ENCODE measurements at regions not wholly inside any gene's neighbourhood (a gene's known extent, or its start where the extent isn't known, plus 50 kb on each side); places are given as distances from the start of the nearest gene placed in this dataset.
"Not testable (repeated sequence)": the region's sequence is repeated elsewhere in the genome, so short reads cannot be mapped to it uniquely, and the experiment has no call there.

DNA sequence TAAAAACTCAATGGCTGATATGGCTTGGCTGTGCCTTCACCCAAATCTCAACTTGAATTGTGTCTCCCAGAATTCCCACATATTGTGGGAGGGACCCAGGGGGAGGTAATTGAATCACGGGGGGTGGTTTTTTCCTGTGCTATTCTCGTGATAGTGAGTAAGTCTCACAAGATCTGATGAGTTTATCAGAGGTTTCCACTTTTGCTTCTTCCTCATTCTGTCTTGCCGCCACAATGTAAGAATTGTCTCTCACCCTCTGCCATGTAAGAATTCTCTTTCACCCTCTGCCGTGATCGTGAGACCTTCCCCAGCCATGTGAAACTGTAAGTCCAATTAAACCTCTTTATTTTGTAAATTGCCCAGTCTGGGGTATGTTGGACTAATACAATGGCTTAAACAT, 115.6 kb upstream of the MTPN start:
- H3K4me2 ChIP-seq (ENCODE audit: low read length); H3K4me3 ChIP-seq (ENCODE audit: low read length); H2BK120ac ChIP-seq (ENCODE audit: low read depth, low read length); H2BK5ac ChIP-seq (ENCODE audit: low read length); H3K27me3 ChIP-seq (ENCODE audit: insufficient read depth, low read length, poor library complexity); H4K5ac ChIP-seq (ENCODE audit: low read length); H2BK15ac ChIP-seq (replicated peaks; ENCODE audit: low read depth); DNase-seq; H4K8ac ChIP-seq (ENCODE audit: low read depth, low read length); H3K4me1 ChIP-seq (ENCODE audit: control insufficient read depth, low read depth, low read length); H3K79me2 ChIP-seq (ENCODE audit: control insufficient read depth, insufficient read depth, low read length); H3K18ac ChIP-seq (ENCODE audit: low read length); H3K36me3 ChIP-seq (ENCODE audit: control insufficient read depth, insufficient read depth, low read length); H3K27ac ChIP-seq (ENCODE audit: low read depth, low read length); H3K79me1 ChIP-seq (ENCODE audit: low read length); H3K23ac ChIP-seq (ENCODE audit: low read length); H2AK5ac ChIP-seq (ENCODE audit: low read length); H3K9ac ChIP-seq (ENCODE audit: low read length); H3K4ac ChIP-seq (ENCODE audit: low read depth, low read length); H3K56ac ChIP-seq (ENCODE audit: low read length): not testable (repeated sequence)
- WGBS (ENCODE audit: extremely low coverage, insufficient coverage, low lambda C conversion rate): no CpG with 5 or more reads among the region's 5 CpGs

DNA sequence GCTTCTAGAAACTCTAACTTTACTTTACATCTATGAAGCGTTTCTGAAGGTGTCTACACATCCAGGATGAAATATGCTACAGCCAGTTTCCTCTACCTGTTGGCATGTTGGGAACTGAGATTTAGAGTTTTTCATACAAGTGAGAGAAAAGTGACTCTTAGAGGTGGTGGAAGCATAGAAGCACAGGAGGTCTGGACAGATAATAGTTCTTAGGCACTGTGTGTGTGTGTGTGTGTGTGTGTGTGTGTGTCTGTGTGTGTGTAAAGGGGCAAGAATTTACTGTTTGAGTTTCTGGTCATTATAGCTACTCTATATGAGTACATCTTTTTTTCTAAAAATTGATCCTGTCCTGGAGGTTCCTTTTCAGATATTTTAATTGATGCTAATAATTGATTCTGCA, 110.7 kb upstream of the MTPN start:
- no peak overlapping the region for H4K5ac ChIP-seq (ENCODE audit: low read length)
- H3K4me2 ChIP-seq (ENCODE audit: low read length): no peak overlapping the region
- no peaks in the 10 kb centered on the region for H3K79me1 ChIP-seq (ENCODE audit: low read length)
- H2AK5ac ChIP-seq (ENCODE audit: low read length): no peak overlapping the region
- no peaks in the 10 kb centered on the region for H3K4me1 ChIP-seq (ENCODE audit: control insufficient read depth, low read depth, low read length)
- H3K27ac ChIP-seq (ENCODE audit: low read depth, low read length): no peak overlapping the region
- no peaks in the 10 kb centered on the region for H3K27me3 ChIP-seq (ENCODE audit: insufficient read depth, low read length, poor library complexity)
- no CpG with 5 or more reads among the region's 1 CpG for WGBS (ENCODE audit: extremely low coverage, insufficient coverage, low lambda C conversion rate)
- no peaks in the 10 kb centered on the region for H3K79me2 ChIP-seq (ENCODE audit: control insufficient read depth, insufficient read depth, low read length)
- no peak overlapping the region for H3K56ac ChIP-seq (ENCODE audit: low read length)
- H3K36me3 ChIP-seq (ENCODE audit: control insufficient read depth, insufficient read depth, low read length): no peaks in the 10 kb centered on the region
- no peak overlapping the region for H2BK15ac ChIP-seq (replicated peaks; ENCODE audit: low read depth)
- no peak overlapping the region for H3K18ac ChIP-seq (ENCODE audit: low read length)
- no peak overlapping the region for H3K4me3 ChIP-seq (ENCODE audit: low read length)
- H3K23ac ChIP-seq (ENCODE audit: low read length): no peak overlapping the region
- no peak overlapping the region for H3K4ac ChIP-seq (ENCODE audit: low read depth, low read length)
- no peak overlapping the region for H4K8ac ChIP-seq (ENCODE audit: low read depth, low read length)
- DNase-seq: no peak
- no peak overlapping the region for H3K9ac ChIP-seq (ENCODE audit: low read length)
- no peak overlapping the region for H2BK5ac ChIP-seq (ENCODE audit: low read length)
- no peak overlapping the region for H2BK120ac ChIP-seq (ENCODE audit: low read depth, low read length)

DNA sequence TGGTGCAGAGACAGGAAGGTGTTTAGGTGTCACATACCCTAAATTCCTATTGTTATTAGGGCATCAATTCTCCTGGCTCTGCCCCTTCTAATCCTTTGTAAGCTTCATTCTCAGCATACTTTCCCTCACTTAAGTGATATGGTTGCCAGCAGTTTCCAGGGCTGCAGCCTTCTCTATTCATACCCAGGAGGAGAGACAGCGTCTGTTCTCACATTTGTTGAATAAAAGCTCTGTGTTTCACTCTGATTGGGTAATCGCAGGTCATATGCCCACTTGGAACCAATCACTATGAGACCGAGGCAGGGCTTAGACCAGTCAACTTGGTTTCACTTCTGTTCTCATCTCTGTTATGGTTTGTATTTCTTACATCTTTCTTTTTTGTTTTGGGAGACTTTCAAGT, 109.6 kb upstream of the MTPN start:
- no peak overlapping the region for H2BK15ac ChIP-seq (replicated peaks; ENCODE audit: low read depth)
- no peak overlapping the region for H3K27ac ChIP-seq (ENCODE audit: low read depth, low read length)
- H2AK5ac ChIP-seq (ENCODE audit: low read length): no peak overlapping the region
- no peaks in the 10 kb centered on the region for H3K79me1 ChIP-seq (ENCODE audit: low read length)
- no peak overlapping the region for H3K56ac ChIP-seq (ENCODE audit: low read length)
- no peak overlapping the region for H3K4ac ChIP-seq (ENCODE audit: low read depth, low read length)
- no peak overlapping the region for H3K23ac ChIP-seq (ENCODE audit: low read length)
- H4K8ac ChIP-seq (ENCODE audit: low read depth, low read length): no peak overlapping the region
- H2BK120ac ChIP-seq (ENCODE audit: low read depth, low read length): no peak overlapping the region
- H3K4me1 ChIP-seq (ENCODE audit: control insufficient read depth, low read depth, low read length): no peaks in the 10 kb centered on the region
- no peaks in the 10 kb centered on the region for H3K79me2 ChIP-seq (ENCODE audit: control insufficient read depth, insufficient read depth, low read length)
- no peaks in the 10 kb centered on the region for H3K36me3 ChIP-seq (ENCODE audit: control insufficient read depth, insufficient read depth, low read length)
- peak; percentile 100 for DNase-seq
- H3K18ac ChIP-seq (ENCODE audit: low read length): no peak overlapping the region
- no CpG with 5 or more reads among the region's 3 CpGs for WGBS (ENCODE audit: extremely low coverage, insufficient coverage, low lambda C conversion rate)
- no peak overlapping the region for H3K4me2 ChIP-seq (ENCODE audit: low read length)
- no peak overlapping the region for H4K5ac ChIP-seq (ENCODE audit: low read length)
- no peak overlapping the region for H3K9ac ChIP-seq (ENCODE audit: low read length)
- no peaks in the 10 kb centered on the region for H3K27me3 ChIP-seq (ENCODE audit: insufficient read depth, low read length, poor library complexity)
- H2BK5ac ChIP-seq (ENCODE audit: low read length): no peak overlapping the region
- H3K4me3 ChIP-seq (ENCODE audit: low read length): no peak overlapping the region

DNA sequence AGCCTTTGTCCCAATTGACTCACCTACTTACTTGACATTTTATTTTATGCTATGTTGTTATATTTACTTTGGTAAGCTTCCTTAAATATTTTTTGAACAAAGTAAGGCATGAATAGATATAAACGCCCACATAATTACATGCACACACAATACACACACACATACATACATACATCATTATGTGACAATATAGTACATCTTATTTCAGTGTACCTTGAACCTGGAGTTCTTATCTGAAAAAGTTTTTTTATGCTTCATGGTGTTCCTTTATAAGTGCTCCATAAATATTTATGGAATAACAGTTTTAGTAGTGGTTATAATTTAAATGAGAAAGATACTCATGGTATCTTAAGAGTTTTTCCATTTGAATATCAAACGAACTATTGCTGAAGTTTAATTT, 102.8 kb upstream of the MTPN start:
- Histone ChIP-seq H3K36me3 (ENCODE audit: control insufficient read depth, insufficient read depth, low read length) (no peaks in the 10 kb centered on the region), H3K56ac (ENCODE audit: low read length) (no peak overlapping the region), H3K27ac (ENCODE audit: low read depth, low read length) (no peak overlapping the region), H3K27me3 (ENCODE audit: insufficient read depth, low read length, poor library complexity) (no peaks in the 10 kb centered on the region), H3K79me1 (ENCODE audit: low read length) (no peaks in the 10 kb centered on the region), H2BK5ac (ENCODE audit: low read length) (no peak overlapping the region), H2BK120ac (ENCODE audit: low read depth, low read length) (no peak overlapping the region), H3K23ac (ENCODE audit: low read length) (no peak overlapping the region), H3K79me2 (ENCODE audit: control insufficient read depth, insufficient read depth, low read length) (no peaks in the 10 kb centered on the region), H3K18ac (ENCODE audit: low read length) (no peak overlapping the region), H3K4me3 (ENCODE audit: low read length) (no peak overlapping the region), H4K8ac (ENCODE audit: low read depth, low read length) (no peak overlapping the region), H3K4me2 (ENCODE audit: low read length) (no peak overlapping the region), H2BK15ac (replicated peaks; ENCODE audit: low read depth) (no peak overlapping the region), H3K4me1 (ENCODE audit: control insufficient read depth, low read depth, low read length) (no peaks in the 10 kb centered on the region), H4K5ac (ENCODE audit: low read length) (no peak overlapping the region), H2AK5ac (ENCODE audit: low read length) (no peak overlapping the region), H3K9ac (ENCODE audit: low read length) (no peak overlapping the region), H3K4ac (ENCODE audit: low read depth, low read length) (no peak overlapping the region)
- WGBS (ENCODE audit: extremely low coverage, insufficient coverage, low lambda C conversion rate): 100% methylated on average over 1 of the region's 2 CpGs
- no peak for DNase-seq

DNA sequence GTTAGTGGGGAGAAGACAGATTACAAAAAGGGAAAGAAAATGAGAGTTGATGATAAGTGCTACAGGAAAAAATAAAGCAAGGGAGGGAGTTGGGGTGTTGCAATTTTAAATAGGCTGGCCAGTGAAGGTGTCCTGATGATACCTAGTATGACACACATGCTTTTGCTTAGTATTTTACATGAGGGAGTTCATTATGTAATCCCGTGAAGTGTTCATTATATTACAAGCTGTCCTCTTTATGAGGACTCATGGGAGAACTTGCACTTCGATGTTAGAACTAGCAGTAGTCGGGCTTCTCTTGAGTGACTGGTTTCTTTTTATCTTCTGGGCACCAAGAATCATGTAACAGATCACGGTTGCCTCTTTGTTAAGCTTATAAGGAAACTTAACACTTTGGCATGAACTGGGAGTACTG, 102.3 kb upstream of the MTPN start:
- H2AK5ac ChIP-seq (ENCODE audit: low read length): no peak overlapping the region
- H2BK5ac ChIP-seq (ENCODE audit: low read length): no peak overlapping the region
- no peak overlapping the region for H3K4me2 ChIP-seq (ENCODE audit: low read length)
- no peaks in the 10 kb centered on the region for H3K79me2 ChIP-seq (ENCODE audit: control insufficient read depth, insufficient read depth, low read length)
- no peaks in the 10 kb centered on the region for H3K36me3 ChIP-seq (ENCODE audit: control insufficient read depth, insufficient read depth, low read length)
- no peak overlapping the region for H3K4me3 ChIP-seq (ENCODE audit: low read length)
- H2BK120ac ChIP-seq (ENCODE audit: low read depth, low read length): no peak overlapping the region
- no peak overlapping the region for H3K9ac ChIP-seq (ENCODE audit: low read length)
- no peak overlapping the region for H4K5ac ChIP-seq (ENCODE audit: low read length)
- no peak overlapping the region for H3K4ac ChIP-seq (ENCODE audit: low read depth, low read length)
- no peak overlapping the region for H3K27ac ChIP-seq (ENCODE audit: low read depth, low read length)
- no peak for DNase-seq
- H2BK15ac ChIP-seq (replicated peaks; ENCODE audit: low read depth): no peak overlapping the region
- whole genome bisulfite sequencing (ENCODE audit: extremely low coverage, insufficient coverage, low lambda C conversion rate): no CpG with 5 or more reads among the region's 4 CpGs
- no peaks in the 10 kb centered on the region for H3K79me1 ChIP-seq (ENCODE audit: low read length)
- H3K23ac ChIP-seq (ENCODE audit: low read length): no peak overlapping the region
- no peaks in the 10 kb centered on the region for H3K27me3 ChIP-seq (ENCODE audit: insufficient read depth, low read length, poor library complexity)
- no peak overlapping the region for H3K18ac ChIP-seq (ENCODE audit: low read length)
- no peaks in the 10 kb centered on the region for H3K4me1 ChIP-seq (ENCODE audit: control insufficient read depth, low read depth, low read length)
- no peak overlapping the region for H4K8ac ChIP-seq (ENCODE audit: low read depth, low read length)
- no peak overlapping the region for H3K56ac ChIP-seq (ENCODE audit: low read length)

GRCh38 chr7:136079066-136079465, 101.9 kb upstream of the MTPN start:
- Histone ChIP-seq H2BK120ac (ENCODE audit: low read depth, low read length) (no peak overlapping the region), H3K23ac (ENCODE audit: low read length) (no peak overlapping the region), H3K4me2 (ENCODE audit: low read length) (no peak overlapping the region), H2AK5ac (ENCODE audit: low read length) (no peak overlapping the region), H3K79me1 (ENCODE audit: low read length) (no peaks in the 10 kb centered on the region), H3K9ac (ENCODE audit: low read length) (no peak overlapping the region), H3K4ac (ENCODE audit: low read depth, low read length) (no peak overlapping the region), H3K4me3 (ENCODE audit: low read length) (no peak overlapping the region), H3K27ac (ENCODE audit: low read depth, low read length) (no peak overlapping the region), H3K4me1 (ENCODE audit: control insufficient read depth, low read depth, low read length) (no peaks in the 10 kb centered on the region), H3K18ac (ENCODE audit: low read length) (no peak overlapping the region), H3K27me3 (ENCODE audit: insufficient read depth, low read length, poor library complexity) (no peaks in the 10 kb centered on the region), H4K8ac (ENCODE audit: low read depth, low read length) (no peak overlapping the region), H3K56ac (ENCODE audit: low read length) (no peak overlapping the region), H2BK5ac (ENCODE audit: low read length) (no peak overlapping the region), H3K36me3 (ENCODE audit: control insufficient read depth, insufficient read depth, low read length) (no peaks in the 10 kb centered on the region), H2BK15ac (replicated peaks; ENCODE audit: low read depth) (no peak overlapping the region), H4K5ac (ENCODE audit: low read length) (no peak overlapping the region), H3K79me2 (ENCODE audit: control insufficient read depth, insufficient read depth, low read length) (no peaks in the 10 kb centered on the region)
- no CpG with 5 or more reads among the region's 1 CpG for WGBS (ENCODE audit: extremely low coverage, insufficient coverage, low lambda C conversion rate)
- DNase-seq: no peak
